ENCODE measurements at regions not wholly inside any gene's neighbourhood (a gene's known extent, or its start where the extent isn't known, plus 50 kb on each side); places are given as distances from the start of the nearest gene placed in this dataset.
"Not testable (repeated sequence)": the region's sequence is repeated elsewhere in the genome, so short reads cannot be mapped to it uniquely, and the experiment has no call there.

DNA sequence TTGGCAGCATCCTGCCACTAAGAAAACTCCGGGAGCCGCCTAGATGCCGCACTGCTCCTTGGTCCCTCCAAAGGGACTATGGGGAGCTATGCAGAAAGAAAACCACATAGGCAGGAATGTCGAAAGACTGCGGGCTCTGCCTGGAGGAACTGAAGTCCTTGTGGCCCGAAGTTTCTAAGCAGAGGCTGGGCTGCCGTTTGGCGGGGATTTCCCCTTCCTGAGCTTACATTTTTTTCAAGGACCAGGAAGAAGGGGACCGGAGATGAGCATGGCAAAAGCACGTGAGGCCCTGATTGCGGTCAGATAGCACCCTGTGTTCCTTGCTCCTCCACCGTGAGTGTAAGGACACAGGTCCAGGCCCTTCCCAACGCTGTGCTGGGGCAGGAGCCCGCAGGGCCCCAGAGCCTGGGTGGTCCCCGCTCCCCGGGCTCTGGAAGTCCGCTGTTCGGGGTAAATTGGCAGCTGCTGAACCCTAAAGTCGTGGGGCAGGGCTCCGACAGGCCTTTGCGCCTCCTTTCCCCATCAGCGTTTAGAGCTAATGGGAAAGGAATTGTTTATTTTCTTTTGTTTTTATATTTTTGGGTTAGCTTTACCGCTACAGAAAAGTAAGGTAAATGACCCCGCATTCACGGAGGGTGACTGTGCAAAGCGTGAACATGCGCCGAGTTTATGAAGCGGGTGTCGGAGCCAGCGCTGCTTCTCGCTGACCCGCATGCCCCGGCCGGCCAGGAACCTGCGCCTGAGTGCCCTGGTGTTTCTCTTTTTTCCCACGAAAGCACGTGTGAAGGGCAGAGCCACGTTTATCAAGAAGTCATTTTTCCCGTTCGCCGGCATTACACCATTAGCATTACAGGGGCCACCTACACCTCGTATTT, 356.5 kb upstream of the ZNF32 start:
- H3K27me3 ChIP-seq, result no peaks in the 10 kb centered on the region
- TF ChIP-seq, protein P1, sequence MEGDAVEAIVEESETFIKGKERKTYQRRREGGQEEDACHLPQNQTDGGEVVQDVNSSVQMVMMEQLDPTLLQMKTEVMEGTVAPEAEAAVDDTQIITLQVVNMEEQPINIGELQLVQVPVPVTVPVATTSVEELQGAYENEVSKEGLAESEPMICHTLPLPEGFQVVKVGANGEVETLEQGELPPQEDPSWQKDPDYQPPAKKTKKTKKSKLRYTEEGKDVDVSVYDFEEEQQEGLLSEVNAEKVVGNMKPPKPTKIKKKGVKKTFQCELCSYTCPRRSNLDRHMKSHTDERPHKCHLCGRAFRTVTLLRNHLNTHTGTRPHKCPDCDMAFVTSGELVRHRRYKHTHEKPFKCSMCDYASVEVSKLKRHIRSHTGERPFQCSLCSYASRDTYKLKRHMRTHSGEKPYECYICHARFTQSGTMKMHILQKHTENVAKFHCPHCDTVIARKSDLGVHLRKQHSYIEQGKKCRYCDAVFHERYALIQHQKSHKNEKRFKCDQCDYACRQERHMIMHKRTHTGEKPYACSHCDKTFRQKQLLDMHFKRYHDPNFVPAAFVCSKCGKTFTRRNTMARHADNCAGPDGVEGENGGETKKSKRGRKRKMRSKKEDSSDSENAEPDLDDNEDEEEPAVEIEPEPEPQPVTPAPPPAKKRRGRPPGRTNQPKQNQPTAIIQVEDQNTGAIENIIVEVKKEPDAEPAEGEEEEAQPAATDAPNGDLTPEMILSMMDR (IDR thresholded peaks at IDR 0.05), result no peak
- TF ChIP-seq POLR2A (IDR thresholded peaks at IDR 0.05), result no peak
- no peaks in the 10 kb centered on the region for H3K4me1 ChIP-seq
- intact Hi-C loops (cut with DNase I; ENCODE audit: low total_unique reads), result no loop called here
- no peaks in the 10 kb centered on the region for H3K36me3 ChIP-seq (ENCODE audit: low read depth, missing control alignments)
- H3K4me3 ChIP-seq, result peak overlapping the region in 1 of 2 donors; percentile 12
- no peaks in the 10 kb centered on the region for H3K9me3 ChIP-seq
- WGBS, 2 donors, result 76 to 78% methylated on average over 38 to 43 of the region's 43 CpGs
- DNase-seq, result no peak
- H3K27ac ChIP-seq, result no peak overlapping the region

DNA sequence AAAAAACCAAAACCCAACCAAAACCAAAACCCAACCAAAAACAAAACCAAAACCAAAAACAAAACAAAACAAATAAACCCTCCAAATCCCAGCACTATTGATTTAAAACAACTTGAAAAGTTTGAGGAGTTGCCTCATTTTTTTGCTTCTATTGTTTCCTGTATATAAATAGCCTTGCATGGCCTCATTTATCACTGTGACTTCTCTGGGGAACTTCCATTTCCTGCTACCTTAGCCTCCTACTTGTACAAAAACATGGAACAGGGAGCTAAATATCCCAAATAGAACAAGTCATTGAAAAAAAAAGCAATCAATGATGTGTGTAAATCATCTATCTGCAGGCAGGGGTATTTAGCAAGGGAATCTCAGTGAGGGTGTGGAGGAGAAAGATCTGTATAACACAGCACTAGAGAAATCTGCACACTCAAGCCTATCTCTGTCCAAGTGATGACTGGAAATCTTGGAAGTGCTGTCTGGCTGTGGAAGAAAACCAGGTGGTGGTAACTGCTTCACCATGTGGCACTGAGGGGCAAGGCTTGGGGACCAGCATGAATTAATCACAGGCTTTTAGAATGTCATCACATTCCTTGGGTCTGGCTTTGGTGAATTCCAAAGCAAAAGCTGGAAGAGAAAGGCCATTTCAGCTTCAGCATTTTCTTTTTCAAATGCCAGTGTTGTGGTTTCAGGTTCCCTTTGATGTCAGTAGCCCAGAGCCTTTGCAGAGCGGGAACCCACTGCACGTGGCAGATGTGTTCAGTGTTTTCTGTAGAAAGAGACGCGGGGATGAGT, 349.5 kb upstream of the ZNF32 start:
- TF ChIP-seq, protein P1 (IDR thresholded peaks at IDR 0.05), result no peak
- no peak for TF ChIP-seq POLR2A (IDR thresholded peaks at IDR 0.05)
- Histone ChIP-seq H3K27me3 (no peaks in the 10 kb centered on the region), H3K4me3 (no peak overlapping the region), H3K27ac (no peak overlapping the region), H3K4me1 (peaks cover 10% of the 10 kb centered on the region), H3K36me3 (ENCODE audit: low read depth, missing control alignments) (no peaks in the 10 kb centered on the region), H3K9me3 (no peaks in the 10 kb centered on the region)
- no peak for DNase-seq
- intact Hi-C loops (cut with DNase I; ENCODE audit: low total_unique reads), result no loop called here
- 73 to 78% methylated on average over 4 of the region's 4 CpGs for WGBS, 2 donors

DNA sequence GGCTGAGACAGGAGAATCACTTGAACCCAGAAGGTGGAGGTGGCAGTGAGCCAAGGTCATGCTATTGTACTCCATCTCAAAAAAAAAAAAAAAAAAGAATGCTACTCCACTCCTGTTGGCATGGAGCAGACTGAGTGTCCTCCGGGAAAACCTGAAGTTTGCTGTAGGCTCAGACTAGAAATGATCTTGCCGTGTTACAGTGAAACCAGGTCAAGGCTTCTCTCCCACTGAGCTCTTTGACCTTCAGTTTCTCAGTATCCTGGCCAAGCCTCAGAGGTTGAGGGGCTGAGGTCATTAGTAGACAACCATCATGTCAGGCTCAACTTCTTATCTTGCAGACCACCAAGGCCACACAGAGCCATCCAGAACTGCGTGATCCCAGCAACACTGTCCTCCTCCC, 348.6 kb upstream of the ZNF32 start:
- TF ChIP-seq, protein P1 (IDR thresholded peaks at IDR 0.05), result no peak
- no peak for TF ChIP-seq POLR2A (IDR thresholded peaks at IDR 0.05)
- 33% methylated on average over 3 of the region's 3 CpGs for WGBS, 2 donors
- intact Hi-C loops (cut with DNase I; ENCODE audit: low total_unique reads), result no loop called here
- Histone ChIP-seq H3K36me3 (ENCODE audit: low read depth, missing control alignments) (no peaks in the 10 kb centered on the region), H3K27me3 (no peaks in the 10 kb centered on the region), H3K4me3 (no peak overlapping the region), H3K27ac (no peak overlapping the region), H3K4me1 (peaks cover 10% of the 10 kb centered on the region), H3K9me3 (no peaks in the 10 kb centered on the region)
- no peak for DNase-seq

DNA sequence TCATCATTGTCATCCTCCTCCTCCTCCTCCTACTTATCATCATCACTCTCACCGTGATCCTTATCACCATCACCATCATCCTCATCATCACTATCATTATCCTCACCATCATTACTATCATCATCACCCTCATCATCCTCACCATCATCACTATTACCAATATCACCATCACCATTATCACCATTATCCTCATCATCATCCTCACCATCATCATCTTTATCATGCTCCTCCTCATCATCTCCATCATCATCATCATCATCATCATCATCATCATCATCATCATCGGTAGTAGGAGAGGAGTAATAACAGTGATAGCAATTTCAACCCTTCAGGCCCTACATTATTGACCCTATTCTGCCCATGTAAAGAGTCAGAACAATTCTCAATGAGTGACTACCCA, 345.9 kb upstream of the ZNF32 start:
- H3K4me1 ChIP-seq, result peaks cover 10% of the 10 kb centered on the region
- no peak for TF ChIP-seq POLR2A (IDR thresholded peaks at IDR 0.05)
- TF ChIP-seq, protein P1 (IDR thresholded peaks at IDR 0.05), result no peak
- H3K27ac ChIP-seq, result no peak overlapping the region
- intact Hi-C loops (cut with DNase I; ENCODE audit: low total_unique reads), result no loop called here
- 93 to 94% methylated on average over 2 of the region's 2 CpGs for WGBS, 2 donors
- no peaks in the 10 kb centered on the region for H3K27me3 ChIP-seq
- DNase-seq, result no peak
- no peaks in the 10 kb centered on the region for H3K9me3 ChIP-seq
- no peaks in the 10 kb centered on the region for H3K36me3 ChIP-seq (ENCODE audit: low read depth, missing control alignments)
- H3K4me3 ChIP-seq, result no peak overlapping the region

DNA sequence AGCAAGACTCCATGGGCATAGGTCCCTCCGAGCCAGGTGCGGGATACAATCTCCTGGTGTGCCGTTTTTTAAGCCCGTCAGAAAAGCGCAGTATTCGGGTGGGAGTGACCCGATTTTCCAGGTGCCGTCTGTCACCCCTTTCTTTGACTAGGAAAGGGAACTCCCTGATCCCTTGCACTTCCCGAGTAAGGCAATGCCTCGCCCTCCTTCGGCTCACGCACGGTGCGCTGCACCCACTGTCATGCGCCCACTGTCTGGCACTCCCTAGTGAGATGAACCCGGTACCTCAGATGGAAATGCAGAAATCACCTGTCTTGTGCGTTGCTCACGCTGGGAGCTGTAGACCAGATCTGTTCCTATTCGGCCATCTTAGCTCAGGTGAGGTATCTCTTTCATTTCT, 344.1 kb upstream of the ZNF32 start:
- intact Hi-C loops (cut with DNase I; ENCODE audit: low total_unique reads); DNase-seq; H3K27me3 ChIP-seq; H3K4me1 ChIP-seq; H3K27ac ChIP-seq; H3K9me3 ChIP-seq; H3K4me3 ChIP-seq; H3K36me3 ChIP-seq (ENCODE audit: low read depth, missing control alignments): not testable (repeated sequence)
- WGBS, 2 donors, result 84 to 89% methylated on average over 19 of the region's 19 CpGs
